Right lobe of liver (tissue), 6 donors: ENCODE measurements at regions not wholly inside any gene's neighbourhood (a gene's known extent, or its start where the extent isn't known, plus 50 kb on each side); places are given as distances from the start of the nearest gene placed in this dataset.

Source experiments
- ATAC-seq, 4 donors: fragments of 200-7000 bp; cut with Tn5 transposase; one replicate each; pipeline ENCODE4 v1.9.1; 2020; ENCODE audit warnings: mild to moderate bottlenecking in 4 of 4, moderate library complexity in 4 of 4
- DNase-seq, 3 donors: peaks; one replicate each; pipeline ENCODE4 v3.0.0-alpha.2; 2020
- H3K27ac ChIP-seq, 3 donors: fragments of 200-600 bp; one replicate each; pipeline ENCODE4 v1.8.0; 2022
- H3K27me3 ChIP-seq, 2 donors: fragments of 200-600 bp; one replicate each; pipeline ENCODE4 v1.8.0; 2022
- H3K36me3 ChIP-seq, 4 donors: fragments of 200-600 bp; sonication (generic) in 1 of 4; one replicate each; pipeline versions ENCODE4 v1.5.1 to v1.8.0; 2017 to 2022; ENCODE audit warnings: control low read depth in 1 of 4
- H3K4me1 ChIP-seq, 4 donors: fragments of 200-600 bp; sonication (generic) in 1 of 4; one replicate each; pipeline versions ENCODE4 v1.5.1 to v1.8.0; 2017 to 2022; ENCODE audit warnings: control low read depth in 1 of 4
- H3K4me3 ChIP-seq, 3 donors: fragments of 200-600 bp; one replicate each; pipeline ENCODE4 v1.8.0; 2022
- H3K9me3 ChIP-seq, 4 donors: fragments of 200-600 bp; sonication (generic) in 1 of 4; one replicate each; pipeline versions ENCODE4 v1.5.1 to v1.8.0; 2017 to 2022; ENCODE audit warnings: control low read depth in 1 of 4
- CTCF ChIP-seq, 4 donors: fragments of 200-600 bp in 3 of 4; fragments of 450-650 bp in 1 of 4; IDR thresholded peaks; one replicate each; pipeline versions ENCODE4 v1.5.1 to v1.8.0; 2016 to 2022; ENCODE audit warnings: antibody characterized with exemption in 4 of 4, mild to moderate bottlenecking in 2 of 4
- POLR2A ChIP-seq: fragments of 450-650 bp; IDR thresholded peaks from one replicate; pipeline ENCODE4 v1.6.1; 2017; ENCODE audit warnings: antibody characterized with exemption, mild to moderate bottlenecking
- WGBS: methylation state at CpG from one replicate; pipeline ENCODE4 v1.1.6; 2018; ENCODE audit warnings: low coverage, low lambda C conversion rate; ENCODE audit not compliant: insufficient coverage; ENCODE audit errors: missing lambda C conversion rate; 5-methylcytosine and 5-hydroxymethylcytosine counted together
- intact Hi-C, 2 donors: fragments of 100-400 bp; cut with DNase I; formaldehyde crosslinking; loops; one replicate each; pipeline versions ENCODE4 v1.11.2 to v1.14.1; 2022
- small RNA-seq, 2 experiments: library from RNA; depleted of rRNA; stranded (forward); fragments of <200 nt; gene quantifications; one replicate each; pipeline ENCODE3, GENCODE V24; 2016
- donor health status: DM: no; HTN: yes; CAD: no.
- donor health status: DM: no; HTN: no; CAD: no.
- donor health status: DM: no; HTN: no; CAD: no.
- donor health status: DM: no; HTN: yes; CAD: no.
- donor health status: DM: no; HTN: yes; CAD: no.

GRCh38 chr5:156273325-156273724 lies 53.6 kb upstream of the SGCD start:
- H3K36me3 ChIP-seq, result no peaks in the 10 kb centered on the region
- DNase-seq (no peak), ATAC-seq (no peak)
- intact Hi-C loops, result no loop called here
- no peaks in the 10 kb centered on the region for H3K27me3 ChIP-seq
- no peak for TF ChIP-seq CTCF (IDR thresholded peaks at IDR 0.05)
- H3K9me3 ChIP-seq, result no peaks in the 10 kb centered on the region
- no peaks in the 10 kb centered on the region for H3K4me1 ChIP-seq
- H3K27ac ChIP-seq, result no peak overlapping the region
- 68% methylated on average over 3 of the region's 3 CpGs for WGBS
- H3K4me3 ChIP-seq, result no peak overlapping the region

- Histone ChIP-seq H3K4me1 (no peaks in the 10 kb centered on the region), H3K27ac (no peak overlapping the region), H3K9me3 (no peaks in the 10 kb centered on the region), H3K27me3 (no peaks in the 10 kb centered on the region), H3K4me3 (no peak overlapping the region), H3K36me3 (no peaks in the 10 kb centered on the region)
- DNase-seq, result no peak
- TF ChIP-seq CTCF (IDR thresholded peaks at IDR 0.05) (no peak), POLR2A (no peak)
- no peak for ATAC-seq
- intact Hi-C loops, result no loop called here
- 44% methylated on average over 1 of the region's 1 CpG for WGBS
These were observed 52.5 kb upstream of the SGCD start for GRCh38 chr5:156274453-156274852.

Small RNAs in the stretch of these regions (small RNA-seq; reads per million reads assigned to genes)
- 0 to 0.10 reads per million in 2 experiments for gene RNA5SP199
